GM13977 (cell line): ENCODE measurements at regions not wholly inside any gene's neighbourhood (a gene's known extent, or its start where the extent isn't known, plus 50 kb on each side); places are given as distances from the start of the nearest gene placed in this dataset.

Source experiments
- DNase-seq: peaks from one replicate; pipeline ENCODE4 v3.0.0; 2012; ENCODE audit warnings: low spot score
- CTCF ChIP-seq: IDR thresholded peaks from 2 replicates; pipeline ENCODE4 v1.5.1; 2012; ENCODE audit warnings: mild to moderate bottlenecking, control low read depth; ENCODE audit not compliant: insufficient read depth; ENCODE audit errors: extremely low read depth, missing control alignments
- in situ Hi-C: fragments of 300-500 bp; cut with MboI; formaldehyde crosslinking; loops from one replicate; pipeline ENCODE4 v1.12.0; 2022; ENCODE audit warnings: low sequenced_read_pairs, low pct_unique_long_range_greater_than_20kb, mixed read lengths, inconsistent platforms; ENCODE audit not compliant: unreplicated experiment

- no peak for TF ChIP-seq CTCF
- in situ Hi-C loops = no loop called here
- DNase-seq = no peak
These were observed 381.2 kb downstream of the NFIB start for GRCh38 chr9:13932528-13933267.

- in situ Hi-C loops = no loop called here
- no peak for TF ChIP-seq CTCF
- no peak for DNase-seq
These were observed 384.9 kb downstream of the NFIB start for GRCh38 chr9:13929013-13929412.

- in situ Hi-C loops = no loop called here
- DNase-seq = no peak
- TF ChIP-seq CTCF = no peak
These were observed 390.6 kb downstream of the NFIB start for GRCh38 chr9:13923381-13923780.

- TF ChIP-seq CTCF = no peak
- no peak for DNase-seq
- in situ Hi-C loops = no loop called here
These were observed 393.4 kb downstream of the NFIB start for GRCh38 chr9:13920557-13920956.

GRCh38 chr9:13919401-13919800, 394.5 kb downstream of the NFIB start:
- DNase-seq = no peak
- in situ Hi-C loops = no loop called here

GRCh38 chr9:13917534-13917933, 396.4 kb downstream of the NFIB start:
- no peak for DNase-seq
- TF ChIP-seq CTCF = no peak
- in situ Hi-C loops = no loop called here

More at GRCh38 chr9:13919401-13919800, 394.5 kb downstream of the NFIB start:
- TF ChIP-seq CTCF = no peak
